DMS79 (cell line): ENCODE measurements at regions not wholly inside any gene's neighbourhood (a gene's known extent, or its start where the extent isn't known, plus 50 kb on each side); places are given as distances from the start of the nearest gene placed in this dataset.

ENCODE experiments used
- DNase-seq: peaks from one replicate; lab custom pipeline; 2025; lab: John Stamatoyannopoulos, UW

DNA sequence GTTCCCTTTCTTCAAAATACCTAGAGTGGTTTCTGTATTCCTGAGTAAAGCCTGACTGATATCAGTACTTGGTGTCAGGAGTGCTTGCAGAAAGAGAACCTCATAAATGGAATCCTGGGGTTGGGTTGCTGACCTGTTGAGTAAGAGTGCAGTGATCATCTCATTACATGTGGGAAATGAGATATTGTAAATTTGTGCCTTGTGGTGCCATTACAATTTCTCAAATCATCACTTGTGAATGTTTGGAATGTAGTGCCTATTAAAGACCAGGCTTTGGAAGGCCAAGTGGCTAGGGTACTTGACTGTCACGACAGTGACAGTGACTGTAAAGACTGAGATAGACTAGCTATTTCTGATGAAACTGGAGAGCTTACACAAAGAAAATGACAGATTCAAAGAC lies 176.7 kb upstream of the CTTNBP2NL start:
- no peak for DNase-seq

- no peak for DNase-seq
Observed at GRCh38 chr1:112230232-112230631, 165.8 kb upstream of the CTTNBP2NL start.

GRCh38 chr1:112231331-112231730 lies 164.7 kb upstream of the CTTNBP2NL start:
- DNase-seq, result no peak

GRCh38 chr1:112232848-112233247 lies 163.2 kb upstream of the CTTNBP2NL start:
- DNase-seq, result no peak

DNA sequence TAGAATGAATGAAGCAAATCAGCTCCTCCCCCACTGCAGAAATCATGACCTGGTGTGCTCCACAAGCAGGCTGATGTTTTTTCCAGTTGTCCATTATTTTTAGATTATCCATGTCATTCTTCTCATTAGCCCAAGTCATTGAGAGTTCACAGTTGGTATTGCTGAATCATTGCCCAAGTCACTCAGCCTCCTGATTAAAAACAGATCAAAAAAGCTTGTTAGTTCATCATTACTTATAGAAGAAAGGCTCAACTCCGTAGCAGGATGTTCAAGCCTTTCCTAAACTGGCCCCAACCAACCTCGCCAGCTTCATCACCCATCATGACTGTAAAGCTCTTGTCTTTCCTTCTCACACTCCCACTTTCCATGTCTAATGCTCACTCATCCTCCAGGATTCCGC lies 161.3 kb upstream of the CTTNBP2NL start:
- DNase-seq, result no peak

DNA sequence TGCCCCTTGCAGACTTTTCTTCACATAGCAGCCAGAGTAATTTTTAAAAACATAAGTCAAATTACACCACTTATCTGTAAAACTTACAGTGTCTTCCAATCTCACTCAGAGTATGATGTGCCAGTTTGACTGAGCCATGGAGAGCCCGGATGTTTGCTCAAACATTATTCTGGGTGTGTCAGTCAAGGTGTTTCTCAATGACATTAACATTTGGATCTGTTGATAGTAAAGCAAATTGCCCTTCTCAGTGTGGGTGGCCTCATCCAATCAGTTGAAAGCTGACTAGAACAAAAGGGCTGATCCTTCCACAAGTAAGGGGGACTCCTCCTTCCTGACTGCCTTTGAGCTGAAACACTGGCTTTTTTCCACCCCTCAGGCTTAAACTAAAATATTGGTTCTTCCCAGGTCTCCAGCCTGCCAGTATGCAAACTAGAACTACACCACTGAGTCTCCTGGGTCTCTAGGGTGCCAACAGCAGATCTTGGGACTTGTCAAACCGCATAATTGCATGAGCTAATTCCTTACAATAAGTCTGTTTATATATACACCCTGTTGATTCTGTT lies 157.9 kb upstream of the CTTNBP2NL start:
- no peak for DNase-seq

DNA sequence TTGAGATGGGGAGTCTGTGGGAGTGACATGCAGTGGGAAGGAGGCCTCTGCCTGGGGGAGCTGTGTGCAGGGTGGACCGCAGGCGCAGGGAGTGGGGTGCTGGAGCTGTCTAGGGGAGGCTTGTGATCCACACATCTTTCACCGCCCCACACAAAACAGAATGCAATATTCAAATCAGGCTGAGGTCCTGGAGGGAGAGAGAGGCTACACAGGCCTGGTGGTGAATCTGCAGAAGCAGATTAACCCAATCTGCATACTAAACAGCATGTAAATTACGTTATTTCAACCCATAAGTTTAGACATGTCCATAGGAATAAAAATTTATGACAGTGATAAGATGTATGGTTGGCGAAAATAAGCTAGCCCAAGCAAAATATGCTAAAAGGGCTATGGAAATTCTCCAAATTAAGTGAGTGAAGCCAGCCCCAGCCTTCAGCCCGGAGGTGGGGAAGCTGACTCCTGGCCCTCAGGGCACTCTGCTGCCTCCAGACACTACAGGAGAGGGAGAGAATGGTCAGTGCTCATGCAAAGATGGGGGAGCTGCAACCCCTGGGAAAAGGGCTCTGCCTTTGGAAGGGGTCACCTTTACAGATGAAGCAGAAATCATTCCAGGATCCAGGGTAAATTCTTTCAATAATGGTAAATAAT lies 156.2 kb upstream of the CTTNBP2NL start:
- DNase-seq, result no peak

DNA sequence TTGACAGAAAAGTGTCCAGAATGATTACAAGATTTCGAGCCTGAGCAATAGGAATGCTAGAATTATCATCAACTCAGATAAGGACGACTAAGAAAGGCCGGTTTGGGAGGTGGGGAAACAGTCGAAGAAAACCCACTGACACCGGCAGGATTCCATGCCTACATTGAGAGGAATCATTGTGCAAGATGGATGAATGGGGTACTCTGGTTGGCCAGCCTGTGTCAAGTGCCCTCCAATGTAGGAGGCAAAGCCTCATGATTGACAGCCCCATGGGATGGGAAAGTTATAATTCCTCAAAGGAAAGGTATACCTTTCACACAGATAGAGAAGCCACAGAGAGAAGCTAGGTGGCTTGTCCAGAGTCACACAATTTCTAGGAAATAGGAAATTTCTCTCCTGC lies 153.5 kb upstream of the CTTNBP2NL start:
- no peak for DNase-seq

GRCh38 chr1:112244131-112244530 lies 151.9 kb upstream of the CTTNBP2NL start:
- DNase-seq, result no peak

DNA sequence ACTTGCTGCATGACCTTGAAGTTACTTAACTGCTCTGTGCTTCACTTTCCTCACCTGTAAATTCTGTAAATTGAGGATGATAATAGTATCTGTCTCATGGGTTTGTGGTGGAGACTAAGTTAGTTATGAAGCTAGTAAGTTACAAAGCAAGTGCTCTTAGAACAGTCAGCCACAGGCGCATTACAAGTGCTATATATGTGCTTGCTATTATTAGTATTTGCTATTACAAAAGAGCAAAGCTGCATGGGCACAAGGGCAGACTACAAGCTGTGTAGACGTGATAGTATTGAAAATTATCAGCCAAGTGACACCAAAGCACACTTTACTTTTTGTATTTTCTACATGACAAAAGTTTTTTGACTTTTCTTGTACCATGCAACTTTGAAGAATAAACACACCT lies 150.9 kb upstream of the CTTNBP2NL start:
- no peak for DNase-seq

DNA sequence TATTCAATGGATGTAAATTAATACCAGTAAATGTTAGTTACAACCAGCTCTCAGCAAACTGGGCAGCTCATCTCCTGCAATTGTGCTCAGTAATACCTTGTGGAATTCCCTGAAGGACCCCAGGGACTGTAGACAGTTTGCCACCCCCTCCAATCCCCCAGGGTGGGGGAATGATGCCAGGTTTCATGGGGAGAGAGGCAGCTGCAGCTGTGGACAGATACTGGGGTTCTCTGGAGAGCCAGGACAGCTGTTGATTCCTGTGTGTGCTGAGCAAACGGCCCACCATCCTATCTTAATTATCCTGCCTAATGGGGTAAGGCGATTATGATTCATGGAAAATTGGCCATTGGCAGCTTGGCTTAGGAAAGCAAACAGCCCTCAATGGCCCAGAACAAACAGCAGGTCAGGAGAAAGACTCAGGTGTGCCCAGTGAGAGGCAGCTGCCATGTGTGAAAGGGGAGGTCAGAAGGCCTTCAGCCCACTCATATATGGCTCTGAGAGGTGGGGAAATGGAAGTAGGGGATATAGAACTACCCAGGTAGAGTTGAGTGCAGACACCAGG lies 148.9 kb upstream of the CTTNBP2NL start:
- no peak for DNase-seq

- no peak for DNase-seq
Observed at GRCh38 chr1:112247961-112248360, 148.1 kb upstream of the CTTNBP2NL start.

- no peak for DNase-seq
Observed at GRCh38 chr1:112250892-112251291, 145.1 kb upstream of the CTTNBP2NL start.

DNA sequence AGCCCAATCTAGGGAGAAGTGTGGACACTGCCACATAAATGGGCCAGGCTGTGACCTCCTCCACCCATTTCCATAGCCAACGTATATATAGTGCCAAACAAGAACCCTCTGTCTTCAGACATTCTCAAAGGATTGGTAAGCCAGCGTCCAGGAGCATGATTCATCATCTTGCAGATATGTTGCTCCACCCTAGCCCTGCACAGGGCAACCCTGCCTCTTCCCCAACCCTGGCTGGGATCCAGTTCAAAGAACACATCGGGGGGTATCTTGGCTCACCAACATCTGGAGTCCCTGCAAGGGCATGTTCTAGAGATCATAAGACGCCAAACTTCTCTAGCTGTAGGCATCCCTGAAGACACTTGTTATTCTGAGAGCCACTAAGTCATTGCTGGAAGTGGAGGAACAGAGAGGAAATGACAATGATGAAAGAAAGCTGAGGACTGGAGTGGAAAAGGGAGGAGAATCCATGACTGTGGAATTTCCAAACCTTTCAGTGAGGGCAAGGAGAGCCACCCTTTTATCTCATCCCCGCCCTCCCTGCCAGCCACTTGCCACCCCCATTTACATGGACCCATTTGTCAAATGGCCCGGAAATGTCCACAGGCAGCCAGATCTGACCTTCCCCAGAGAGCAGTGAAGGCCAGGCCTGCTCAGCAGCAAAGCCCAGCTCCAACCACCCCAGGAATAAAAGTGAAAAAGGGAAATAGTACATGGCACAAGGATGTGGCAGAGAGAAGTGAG lies 144.1 kb upstream of the CTTNBP2NL start:
- no peak for DNase-seq

- no peak for DNase-seq
Observed at GRCh38 chr1:112253366-112253765, 142.6 kb upstream of the CTTNBP2NL start.

- DNase-seq, result no peak
Observed at GRCh38 chr1:112255080-112255479, 140.9 kb upstream of the CTTNBP2NL start.

GRCh38 chr1:112256411-112256810 lies 139.6 kb upstream of the CTTNBP2NL start:
- DNase-seq, result no peak

DNA sequence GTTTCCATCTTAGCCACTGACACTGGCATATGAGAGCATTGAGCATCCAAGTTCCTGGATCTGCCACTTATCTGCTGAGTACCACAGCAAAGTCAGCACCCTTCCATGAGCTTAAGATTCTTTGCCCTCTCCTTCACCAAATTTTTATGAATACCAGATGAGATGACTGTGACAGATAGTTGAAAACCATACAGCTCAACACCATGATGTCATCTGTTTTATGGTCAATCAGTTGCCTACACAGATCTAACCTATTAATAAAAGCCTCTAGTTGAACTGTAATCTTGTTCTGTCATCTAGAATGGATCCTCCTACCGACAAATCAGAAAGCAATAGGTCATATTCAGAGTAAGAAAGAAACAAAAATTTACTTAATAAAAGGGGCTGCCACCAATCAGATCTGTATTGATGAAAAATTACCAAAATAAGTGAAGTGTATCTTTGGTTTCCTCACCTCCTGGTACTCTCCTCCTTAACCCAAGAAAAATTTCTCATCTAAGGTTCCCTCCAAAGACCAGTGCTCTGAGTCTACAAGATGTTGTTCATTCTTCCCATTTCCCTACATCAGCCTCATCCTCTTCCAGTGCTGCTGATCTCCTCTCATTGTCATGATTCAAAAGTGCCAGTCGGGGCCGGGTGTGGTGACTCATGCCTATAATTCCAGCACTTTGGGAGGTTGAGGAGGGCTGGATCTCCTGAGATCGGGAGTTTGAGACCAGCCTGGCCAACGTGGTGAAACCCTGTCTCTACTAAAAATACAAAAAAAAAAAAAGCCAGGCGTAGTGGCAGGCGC lies 138.8 kb upstream of the CTTNBP2NL start:
- no peak for DNase-seq

- DNase-seq, result no peak
Observed at GRCh38 chr1:112260699-112261098, 135.3 kb upstream of the CTTNBP2NL start.

- no peak for DNase-seq
Observed at GRCh38 chr1:112262316-112262715, 133.7 kb upstream of the CTTNBP2NL start.

DNA sequence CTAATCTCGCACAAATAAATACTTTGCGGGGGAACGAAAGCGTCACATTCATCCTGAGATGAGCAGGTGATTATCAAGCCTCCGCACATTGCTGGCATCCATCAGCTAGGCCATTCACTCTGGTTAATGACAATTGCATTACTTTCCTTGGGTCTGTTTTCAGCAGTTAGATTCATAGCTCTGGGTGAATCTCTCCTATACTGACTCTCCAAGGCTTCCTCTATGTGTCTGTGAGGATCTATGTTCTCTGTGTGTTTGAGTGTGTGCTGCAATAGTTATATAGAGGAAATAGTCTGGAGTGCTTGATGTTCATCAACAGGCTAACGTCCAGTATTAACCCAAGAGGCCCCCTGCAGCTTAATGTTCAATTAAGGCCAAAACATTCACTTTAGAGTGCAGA lies 133.0 kb upstream of the CTTNBP2NL start:
- no peak for DNase-seq

DNA sequence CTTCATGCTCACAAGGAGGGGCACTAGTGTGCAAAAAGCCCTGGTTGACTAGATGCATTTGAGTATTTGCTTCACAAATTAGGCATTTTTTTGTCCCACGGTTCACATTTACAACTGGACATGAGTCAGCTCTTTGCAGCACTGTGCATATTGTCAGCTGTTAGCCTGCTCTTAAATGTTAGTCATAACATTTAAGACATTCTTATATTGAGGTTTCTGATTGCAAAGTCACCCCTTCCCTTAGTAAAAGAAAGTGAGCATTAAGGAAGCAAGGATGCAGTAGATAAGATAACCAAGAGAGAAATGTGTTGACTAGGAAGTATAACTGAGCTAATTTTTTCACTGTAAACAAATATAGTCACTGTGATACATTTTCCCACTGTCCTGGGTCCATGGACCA lies 132.6 kb upstream of the CTTNBP2NL start:
- DNase-seq, result no peak
